ENCODE measurements at regions not wholly inside any gene's neighbourhood (a gene's known extent, or its start where the extent isn't known, plus 50 kb on each side); places are given as distances from the start of the nearest gene placed in this dataset.

DNA sequence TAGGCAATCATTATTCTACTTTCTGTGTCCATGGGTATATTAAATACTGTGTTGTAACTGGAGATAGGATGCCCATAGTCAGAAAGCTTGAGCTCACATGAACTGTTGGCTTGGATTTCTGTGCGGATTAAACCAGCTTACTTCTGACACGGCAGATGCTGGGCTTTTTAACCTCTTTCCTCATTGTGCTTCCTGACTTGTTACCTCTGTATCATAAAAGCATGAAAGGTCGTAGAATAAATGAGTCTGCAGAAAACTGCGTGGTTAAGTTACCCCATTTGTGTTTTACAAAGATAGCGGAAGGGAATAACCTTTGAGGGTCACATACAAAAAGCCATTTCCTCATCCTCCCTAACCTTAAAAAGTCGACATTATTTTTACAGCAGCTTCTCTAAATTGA is 199.5 kb upstream of the DMRT1 start:
- DNase-seq (ENCODE audit: low read depth in 1 of 2, low spot score in 2 of 2) (no peak), FAIRE-seq (peak; percentile 28)
- Histone ChIP-seq H3K56ac (replicated peaks; ENCODE audit: insufficient read length, low read depth, low read length) (no peak overlapping the region), H2BK20ac (ENCODE audit: low read length) (no peak overlapping the region), H3K27me3 (replicated peaks in 1 of 4; ENCODE audit: control insufficient read depth in 3 of 4, extremely low read depth in 1 of 4, insufficient read depth in 3 of 4, low read length in 3 of 4) (no peaks in the 10 kb centered on the region), H4K5ac (ENCODE audit: insufficient read length, low read depth, low read length) (no peak overlapping the region), H3K4me3 (ENCODE audit: extremely low read depth in 1 of 4, insufficient read depth in 2 of 4, low read depth in 3 of 4, low read length in 4 of 4) (no peak overlapping the region), H3K27ac (ENCODE audit: low read depth, low read length) (no peak overlapping the region), H4K8ac (ENCODE audit: extremely low read depth, insufficient read depth, low read length) (no peak overlapping the region), H3K36me3 (ENCODE audit: control insufficient read depth in 2 of 4, insufficient read depth in 4 of 4, low read length in 3 of 4) (no peaks in the 10 kb centered on the region), H2BK120ac (replicated peaks; ENCODE audit: low read depth, low read length) (no peak overlapping the region), H3K4me2 (ENCODE audit: insufficient read depth in 1 of 2, low read depth in 2 of 2, low read length in 2 of 2) (no peak overlapping the region), H4K91ac (replicated peaks; ENCODE audit: insufficient read length, low read length) (no peak overlapping the region), H3K9ac (replicated peaks in 1 of 4; ENCODE audit: extremely low read depth in 1 of 4, low read depth in 3 of 4, low read length in 3 of 4) (no peak overlapping the region), H2BK12ac (ENCODE audit: low read depth, low read length) (no peak overlapping the region), H2BK5ac (ENCODE audit: low read depth, low read length) (no peak overlapping the region), H3K23ac (ENCODE audit: insufficient read length) (no peak overlapping the region), H3K79me1 (ENCODE audit: low read depth, low read length) (0 out of 2 replicates have a peak, but pooled peaks cover 2% of the 10 kb centered on the region), H3K79me2 (ENCODE audit: control insufficient read depth in 1 of 2, insufficient read depth in 2 of 2, low read length in 2 of 2) (0 out of 4 replicates have a peak, but pooled peaks cover 0 to 2% of the 10 kb centered on the region in 2 experiments), H3K4ac (replicated peaks; ENCODE audit: insufficient read length, low read depth, low read length) (no peak overlapping the region), H3K18ac (ENCODE audit: extremely low read depth, low read length) (no peak overlapping the region), H2AK5ac (ENCODE audit: low read depth, low read length) (no peak overlapping the region), H3K14ac (ENCODE audit: insufficient read length) (no peak overlapping the region), H3K4me1 (replicated peaks in 1 of 4; ENCODE audit: control insufficient read depth in 3 of 4, insufficient read depth in 4 of 4, low read length in 3 of 4) (no peaks in the 10 kb centered on the region), H4K20me1 (replicated peaks in 1 of 2; ENCODE audit: control insufficient read depth in 1 of 2, insufficient read depth in 2 of 2, low read length in 2 of 2) (no peaks in the 10 kb centered on the region), H3K23me2 (ENCODE audit: low read depth, low read length) (no peaks in the 10 kb centered on the region), H2BK15ac (ENCODE audit: low read length) (no peak overlapping the region), H2AFZ (ENCODE audit: low read length) (no peak overlapping the region), H3K9me3 (ENCODE audit: insufficient read depth in 2 of 2, low read depth in 1 of 2, low read length in 1 of 2) (no peaks in the 10 kb centered on the region)
- POLR2A ChIA-PET (ENCODE audit: partially characterized antibody), result interaction anchor here (0.6 kb wide), 1 partner anchor 11 kb away, joined by 3 read pairs; no protein-coding TSS in a partner anchor
- CTCF ChIA-PET (ENCODE audit: partially characterized antibody), result interaction anchor here (0.6 to 2.7 kb wide), 6 partner anchors 14 to 122 kb away, joined by 3 to 9 read pairs (median 4); no protein-coding TSS in a partner anchor
- WGBS, 2 experiments (ENCODE audit: extremely low coverage in 1 of 2, insufficient coverage in 1 of 2, insufficient read length in 1 of 2, insufficient replicate concordance in 2 of 2, low coverage in 1 of 2, low lambda C conversion rate in 2 of 2, missing lambda C conversion rate in 1 of 2), result 95% methylated on average over 6 of the region's 6 CpGs; no CpG with 5 or more reads in 1 of the 2 experiments
- no peak for TF ChIP-seq BACH1 (IDR thresholded peaks at IDR 0.05; ENCODE audit: low read length)
- TF ChIP-seq CTBP2 (IDR thresholded peaks at IDR 0.05; ENCODE audit: borderline replicate concordance, insufficient read depth, insufficient read length, low read length), result no peak
- no peak for TF ChIP-seq PHF8 (conservative IDR thresholded peaks at IDR 0.05; ENCODE audit: low read depth, low read length)
- no peak for TF ChIP-seq BCL11A (IDR thresholded peaks at IDR 0.05; ENCODE audit: low read depth in 2 of 2, low read length in 2 of 2)
- TF ChIP-seq NRF1 (IDR thresholded peaks at IDR 0.05; ENCODE audit: low read depth, low read length), result no peak

Measured in H1 (cell line).